ENCODE measurements at regions not wholly inside any gene's neighbourhood (a gene's known extent, or its start where the extent isn't known, plus 50 kb on each side); places are given as distances from the start of the nearest gene placed in this dataset.

- peaks cover 13% of the 10 kb centered on the region for H3K4me1 ChIP-seq (ENCODE audit: low read length)
- peak overlapping the region; percentile 15; the same call in 1 of the 2 replicates for H2AFZ ChIP-seq (ENCODE audit: low read depth, low read length)
- H3K27ac ChIP-seq (ENCODE audit: low read length): peak overlapping the region; percentile 50
- peak overlapping the region; percentile 84 for H3K9ac ChIP-seq (ENCODE audit: low read length)
- TF ChIP-seq EZH2phosphoT487 (IDR thresholded peaks at IDR 0.05; ENCODE audit: low read depth) (no peak), CTCF (IDR thresholded peaks at IDR 0.05; ENCODE audit: low read depth, low read length) (no peak)
- H3K27me3 ChIP-seq (ENCODE audit: low read depth, low read length): no peaks in the 10 kb centered on the region
- H3K79me2 ChIP-seq (ENCODE audit: low read length): peaks cover 4% of the 10 kb centered on the region; the same call in 1 of the 2 replicates
- no peaks in the 10 kb centered on the region for H3K36me3 ChIP-seq (replicated peaks; ENCODE audit: low read depth, low read length)
- H4K20me1 ChIP-seq (ENCODE audit: insufficient read depth, low read length): no peaks in the 10 kb centered on the region
- no peaks in the 10 kb centered on the region for H3K9me3 ChIP-seq (ENCODE audit: insufficient read depth, low read length)
- peak overlapping the region; percentile 95 for H3K4me3 ChIP-seq (ENCODE audit: low read length)
- H3K4me2 ChIP-seq (ENCODE audit: low read length): peak overlapping the region; percentile 87
These were observed 59.0 kb upstream of the WNT7B start for GRCh38 chr22:46035742-46036557.

- peaks cover 13% of the 10 kb centered on the region for H3K4me1 ChIP-seq (ENCODE audit: low read length)
- peak overlapping the region; percentile 50 for H3K27ac ChIP-seq (ENCODE audit: low read length)
These were observed 59.8 kb upstream of the WNT7B start for GRCh38 chr22:46036558-46037408.

GRCh38 chr22:46038174-46038487 is 61.2 kb upstream of the WNT7B start:
- no peak overlapping the region for H3K4me2 ChIP-seq (ENCODE audit: low read length)
- H3K27me3 ChIP-seq (ENCODE audit: low read depth, low read length): no peaks in the 10 kb centered on the region
- H3K4me1 ChIP-seq (ENCODE audit: low read length): peaks cover 13% of the 10 kb centered on the region
- no peak overlapping the region for H2AFZ ChIP-seq (ENCODE audit: low read depth, low read length)
- H3K79me2 ChIP-seq (ENCODE audit: low read length): peaks cover 4% of the 10 kb centered on the region; the same call in 1 of the 2 replicates
- no peaks in the 10 kb centered on the region for H4K20me1 ChIP-seq (ENCODE audit: insufficient read depth, low read length)
- H3K4me3 ChIP-seq (ENCODE audit: low read length): no peak overlapping the region
- H3K36me3 ChIP-seq (replicated peaks; ENCODE audit: low read depth, low read length): no peaks in the 10 kb centered on the region
- no peak overlapping the region for H3K27ac ChIP-seq (ENCODE audit: low read length)
- no peak for TF ChIP-seq EZH2phosphoT487 (IDR thresholded peaks at IDR 0.05; ENCODE audit: low read depth)
- TF ChIP-seq CTCF (IDR thresholded peaks at IDR 0.05; ENCODE audit: low read depth, low read length): no peak
- no peak overlapping the region for H3K9ac ChIP-seq (ENCODE audit: low read length)
- H3K9me3 ChIP-seq (ENCODE audit: insufficient read depth, low read length): no peaks in the 10 kb centered on the region

More at GRCh38 chr22:46036558-46037408, 59.8 kb upstream of the WNT7B start:
- Histone ChIP-seq H3K4me3 (ENCODE audit: low read length) (peak overlapping the region; percentile 95), H3K9ac (ENCODE audit: low read length) (peak overlapping the region; percentile 84), H2AFZ (ENCODE audit: low read depth, low read length) (no peak overlapping the region; the same call in 1 of the 2 replicates), H3K4me2 (ENCODE audit: low read length) (peak overlapping the region; percentile 87), H3K79me2 (ENCODE audit: low read length) (peaks cover 4% of the 10 kb centered on the region; the same call in 1 of the 2 replicates), H3K27me3 (ENCODE audit: low read depth, low read length) (no peaks in the 10 kb centered on the region), H3K9me3 (ENCODE audit: insufficient read depth, low read length) (no peaks in the 10 kb centered on the region), H3K36me3 (replicated peaks; ENCODE audit: low read depth, low read length) (no peaks in the 10 kb centered on the region), H4K20me1 (ENCODE audit: insufficient read depth, low read length) (no peaks in the 10 kb centered on the region)
- TF ChIP-seq EZH2phosphoT487 (IDR thresholded peaks at IDR 0.05; ENCODE audit: low read depth) (no peak), CTCF (IDR thresholded peaks at IDR 0.05; ENCODE audit: low read depth, low read length) (peak; percentile 61)
